ENCODE measurements at regions not wholly inside any gene's neighbourhood (a gene's known extent, or its start where the extent isn't known, plus 50 kb on each side); places are given as distances from the start of the nearest gene placed in this dataset.
A peak's percentile ranks its signal among the peaks of the same experiment; 100 is the strongest.

DNA sequence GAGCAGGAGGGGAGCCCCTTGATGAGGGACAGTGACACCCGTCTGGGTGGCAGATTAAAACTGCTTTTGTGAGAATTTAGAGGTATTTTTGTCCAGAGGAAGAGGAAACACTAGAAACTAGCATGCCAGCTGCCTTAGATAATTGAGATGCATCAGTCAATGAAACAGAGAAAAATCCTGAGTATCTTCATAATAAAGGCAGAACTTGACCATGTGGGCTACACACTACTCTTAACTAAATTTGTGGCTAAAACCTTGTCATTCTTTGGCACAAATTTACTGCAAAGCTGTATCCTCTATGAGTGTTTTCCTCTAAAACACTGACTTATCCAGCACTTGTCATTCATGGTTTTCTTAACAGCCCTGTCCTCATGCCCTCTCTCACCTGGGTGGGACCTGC lies 259.7 kb upstream of the TPM1 start:
- TF ChIP-seq, protein P1, sequence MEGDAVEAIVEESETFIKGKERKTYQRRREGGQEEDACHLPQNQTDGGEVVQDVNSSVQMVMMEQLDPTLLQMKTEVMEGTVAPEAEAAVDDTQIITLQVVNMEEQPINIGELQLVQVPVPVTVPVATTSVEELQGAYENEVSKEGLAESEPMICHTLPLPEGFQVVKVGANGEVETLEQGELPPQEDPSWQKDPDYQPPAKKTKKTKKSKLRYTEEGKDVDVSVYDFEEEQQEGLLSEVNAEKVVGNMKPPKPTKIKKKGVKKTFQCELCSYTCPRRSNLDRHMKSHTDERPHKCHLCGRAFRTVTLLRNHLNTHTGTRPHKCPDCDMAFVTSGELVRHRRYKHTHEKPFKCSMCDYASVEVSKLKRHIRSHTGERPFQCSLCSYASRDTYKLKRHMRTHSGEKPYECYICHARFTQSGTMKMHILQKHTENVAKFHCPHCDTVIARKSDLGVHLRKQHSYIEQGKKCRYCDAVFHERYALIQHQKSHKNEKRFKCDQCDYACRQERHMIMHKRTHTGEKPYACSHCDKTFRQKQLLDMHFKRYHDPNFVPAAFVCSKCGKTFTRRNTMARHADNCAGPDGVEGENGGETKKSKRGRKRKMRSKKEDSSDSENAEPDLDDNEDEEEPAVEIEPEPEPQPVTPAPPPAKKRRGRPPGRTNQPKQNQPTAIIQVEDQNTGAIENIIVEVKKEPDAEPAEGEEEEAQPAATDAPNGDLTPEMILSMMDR (IDR thresholded peaks at IDR 0.05): no peak
- Mint-ChIP-seq H3K36me3 (ENCODE audit: unreplicated experiment) (no peaks in the 10 kb centered on the region), H3K27me3 (ENCODE audit: unreplicated experiment) (no peaks in the 10 kb centered on the region), H3K4me1 (ENCODE audit: unreplicated experiment) (peaks cover 77% of the 10 kb centered on the region), H3K9me3 (ENCODE audit: unreplicated experiment) (no peaks in the 10 kb centered on the region), H3K27ac (ENCODE audit: unreplicated experiment) (peak overlapping the region; percentile 85), H3K4me3 (ENCODE audit: unreplicated experiment) (no peak overlapping the region)
- DNase-seq (ENCODE audit: extremely low spot score, unreplicated experiment): no peak

DNA sequence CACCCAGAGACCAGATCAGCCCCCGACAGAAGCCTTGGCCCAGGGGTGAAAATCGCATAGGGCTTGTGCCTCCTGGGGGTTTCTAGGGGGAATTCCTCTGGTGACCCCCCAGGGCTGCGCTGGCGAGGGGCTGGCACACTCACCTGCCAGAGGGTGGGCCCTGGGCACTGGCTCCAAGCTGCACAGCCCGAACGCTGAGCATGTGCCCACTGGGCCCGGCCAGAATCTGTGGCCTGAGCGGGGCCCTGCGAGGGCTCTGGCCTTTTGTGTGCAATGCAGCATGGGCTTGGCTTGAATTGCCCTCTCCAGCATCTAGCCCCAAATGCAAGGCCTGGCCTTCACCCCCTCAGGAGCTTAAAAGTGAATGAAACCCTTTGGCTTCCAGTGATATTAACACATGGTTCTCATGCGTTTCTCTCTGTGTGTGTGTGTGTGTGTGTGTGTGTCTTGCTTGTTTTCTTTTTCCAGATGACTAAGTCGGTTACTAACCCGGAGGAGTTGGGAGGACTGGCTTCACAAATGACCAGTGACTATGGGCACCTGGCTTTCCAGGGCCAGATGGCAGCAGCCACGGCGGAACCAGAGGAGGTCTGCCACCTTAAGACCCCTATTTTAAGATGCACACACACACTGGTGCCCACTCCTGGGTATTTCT lies 259.1 kb upstream of the TPM1 start:
- Mint-ChIP-seq H3K9me3 (ENCODE audit: unreplicated experiment) (no peaks in the 10 kb centered on the region), H3K27ac (ENCODE audit: unreplicated experiment) (peak overlapping the region; percentile 85), H3K27me3 (ENCODE audit: unreplicated experiment) (no peaks in the 10 kb centered on the region), H3K4me3 (ENCODE audit: unreplicated experiment) (peak overlapping the region; percentile 27), H3K4me1 (ENCODE audit: unreplicated experiment) (peaks cover 80% of the 10 kb centered on the region), H3K36me3 (ENCODE audit: unreplicated experiment) (no peaks in the 10 kb centered on the region)
- TF ChIP-seq, protein P1 (IDR thresholded peaks at IDR 0.05): no peak
- no peak for DNase-seq (ENCODE audit: extremely low spot score, unreplicated experiment)

DNA sequence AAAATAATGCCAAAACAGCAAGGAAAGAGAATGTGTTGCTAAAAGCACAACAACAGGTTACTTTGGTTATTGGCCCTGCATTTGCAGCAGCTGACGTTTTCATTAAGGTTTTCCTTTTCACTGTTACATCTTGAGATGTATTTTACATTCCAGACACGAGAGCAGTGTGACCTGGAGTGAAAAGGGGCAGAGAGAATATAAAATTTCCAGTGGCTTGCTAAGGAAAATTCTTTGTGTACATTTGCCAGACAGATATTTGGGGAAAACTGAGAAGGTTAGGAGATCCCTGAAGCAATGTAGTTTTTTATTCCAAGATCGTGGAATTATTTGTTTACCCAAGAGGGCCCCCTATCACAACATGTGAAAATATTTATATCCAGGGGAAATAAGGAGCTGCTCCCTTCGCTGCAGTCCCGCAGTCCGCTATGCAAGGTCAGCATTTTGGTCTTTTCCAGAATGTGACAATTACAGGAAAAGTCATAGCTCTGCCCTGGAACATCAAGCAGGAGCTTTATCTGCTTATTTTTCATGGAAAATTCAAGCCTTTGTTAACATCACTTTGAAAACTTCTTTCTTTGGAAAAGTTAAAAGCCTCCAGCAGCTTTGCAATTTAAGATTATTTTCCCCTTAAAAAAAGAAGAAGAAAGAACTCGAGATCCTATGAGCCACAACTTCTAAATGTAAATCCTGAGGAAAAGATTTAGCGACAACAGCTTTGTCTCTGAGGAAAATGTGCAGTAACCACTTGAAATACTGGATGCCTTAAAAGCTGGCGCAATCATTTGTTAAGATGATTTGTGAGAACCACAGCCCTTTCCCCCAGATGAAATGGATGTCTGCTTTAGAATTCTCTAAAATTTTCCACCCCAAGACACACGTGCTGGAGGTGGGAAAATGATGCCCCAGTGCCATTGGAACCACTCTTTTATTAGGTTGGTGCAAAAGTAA lies 256.4 kb upstream of the TPM1 start:
- Mint-ChIP-seq H3K4me3 (ENCODE audit: unreplicated experiment) (no peak overlapping the region), H3K27ac (ENCODE audit: unreplicated experiment) (peak overlapping the region; percentile 84), H3K36me3 (ENCODE audit: unreplicated experiment) (no peaks in the 10 kb centered on the region), H3K9me3 (ENCODE audit: unreplicated experiment) (no peaks in the 10 kb centered on the region), H3K27me3 (ENCODE audit: unreplicated experiment) (no peaks in the 10 kb centered on the region), H3K4me1 (ENCODE audit: unreplicated experiment) (peaks cover 69% of the 10 kb centered on the region)
- TF ChIP-seq, protein P1 (IDR thresholded peaks at IDR 0.05): peak; percentile 15
- DNase-seq (ENCODE audit: extremely low spot score, unreplicated experiment): no peak

DNA sequence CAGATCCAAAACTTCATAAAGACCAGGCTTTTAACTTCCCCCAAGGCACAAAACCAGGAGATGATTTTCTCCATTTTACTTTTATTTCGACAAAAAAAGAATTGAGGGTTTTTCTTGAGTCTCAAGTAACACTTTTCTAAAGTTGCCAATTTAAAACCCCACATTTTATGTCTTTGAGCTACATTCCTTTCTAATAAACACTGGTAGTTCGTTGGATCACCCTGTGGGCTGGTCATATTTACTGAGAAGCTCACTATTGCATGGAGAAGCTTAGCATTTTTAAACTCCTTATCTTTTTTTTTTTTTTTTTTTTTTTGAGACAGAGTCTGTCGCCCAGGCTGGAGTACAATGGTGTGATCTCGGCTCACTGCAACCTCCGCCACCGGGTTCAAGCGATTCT lies 255.1 kb upstream of the TPM1 start:
- TF ChIP-seq, protein P1 (IDR thresholded peaks at IDR 0.05): no peak
- Mint-ChIP-seq H3K27me3 (ENCODE audit: unreplicated experiment) (no peaks in the 10 kb centered on the region), H3K4me3 (ENCODE audit: unreplicated experiment) (no peak overlapping the region), H3K4me1 (ENCODE audit: unreplicated experiment) (peaks cover 68% of the 10 kb centered on the region), H3K27ac (ENCODE audit: unreplicated experiment) (peak overlapping the region; percentile 84), H3K9me3 (ENCODE audit: unreplicated experiment) (no peaks in the 10 kb centered on the region), H3K36me3 (ENCODE audit: unreplicated experiment) (no peaks in the 10 kb centered on the region)
- DNase-seq (ENCODE audit: extremely low spot score, unreplicated experiment): no peak

DNA sequence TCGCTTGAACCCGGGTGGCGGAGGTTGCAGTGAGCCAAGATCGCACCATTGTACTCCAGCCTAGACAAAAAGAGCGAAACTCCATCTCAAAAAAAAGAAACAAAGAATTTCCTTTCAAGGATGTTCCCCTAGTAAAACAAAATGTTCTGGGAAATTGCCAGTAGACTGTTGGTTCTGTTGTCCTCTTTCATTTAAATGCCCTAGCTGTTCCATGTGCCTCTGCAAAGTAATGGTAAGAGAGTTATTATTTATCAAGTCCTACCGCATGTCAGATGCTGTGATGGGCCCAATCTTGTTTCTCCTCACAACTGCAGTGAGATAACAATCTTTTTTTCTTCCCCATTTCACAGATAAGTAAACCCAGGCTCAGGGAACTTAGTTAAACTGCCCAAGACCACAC lies 254.3 kb upstream of the TPM1 start:
- H3K27ac Mint-ChIP-seq (ENCODE audit: unreplicated experiment): no peak overlapping the region
- no peaks in the 10 kb centered on the region for H3K36me3 Mint-ChIP-seq (ENCODE audit: unreplicated experiment)
- peaks cover 68% of the 10 kb centered on the region for H3K4me1 Mint-ChIP-seq (ENCODE audit: unreplicated experiment)
- TF ChIP-seq, protein P1 (IDR thresholded peaks at IDR 0.05): no peak
- H3K4me3 Mint-ChIP-seq (ENCODE audit: unreplicated experiment): no peak overlapping the region
- no peak for DNase-seq (ENCODE audit: extremely low spot score, unreplicated experiment)
- no peaks in the 10 kb centered on the region for H3K27me3 Mint-ChIP-seq (ENCODE audit: unreplicated experiment)
- H3K9me3 Mint-ChIP-seq (ENCODE audit: unreplicated experiment): no peaks in the 10 kb centered on the region

Measured in osteocyte (in vitro differentiated cells).